ENCODE measurements at regions not wholly inside any gene's neighbourhood (a gene's known extent, or its start where the extent isn't known, plus 50 kb on each side); places are given as distances from the start of the nearest gene placed in this dataset.
A peak's percentile ranks its signal among the peaks of the same experiment; 100 is the strongest.

DNA sequence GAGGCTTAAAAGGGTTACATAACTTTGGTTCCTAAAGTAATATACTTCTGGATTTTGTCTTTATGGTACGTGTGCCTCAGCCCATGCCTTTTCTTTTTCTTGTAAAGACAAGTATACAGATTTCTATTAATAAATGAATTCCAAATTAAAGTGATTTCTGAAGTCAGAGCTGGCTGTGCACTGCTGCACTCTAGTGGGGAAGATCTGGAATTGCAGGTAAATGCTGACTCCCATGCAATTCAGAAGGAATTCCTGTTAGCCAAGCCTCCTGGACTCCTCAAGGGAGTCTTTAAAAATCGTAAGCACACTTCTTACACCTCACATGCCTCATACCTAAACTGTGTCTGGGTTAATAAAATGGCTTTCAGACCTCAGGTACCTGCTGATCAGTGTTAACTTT is 118.4 kb upstream of the SLC7A1 start:
- DNase-seq: no peak

DNA sequence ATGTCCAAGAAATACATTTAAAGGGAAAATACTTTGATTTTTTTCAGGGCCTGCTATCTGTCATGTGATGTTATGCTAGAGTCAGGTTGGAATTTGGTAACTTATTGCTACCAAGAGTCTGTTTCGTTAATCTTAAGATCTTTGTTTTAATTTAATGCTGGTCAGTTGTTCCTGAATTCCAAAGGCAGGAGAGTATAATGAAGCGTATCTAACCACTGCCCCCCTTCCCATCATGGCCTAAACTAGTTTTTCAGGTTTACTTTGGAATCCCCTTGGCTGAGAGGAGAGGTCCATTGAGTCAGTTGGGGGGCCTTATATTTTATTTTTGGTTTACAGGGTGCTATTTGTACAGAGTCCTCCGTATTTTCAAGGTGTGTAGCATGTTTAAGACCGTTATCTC is 116.3 kb upstream of the SLC7A1 start:
- no peak for DNase-seq

DNA sequence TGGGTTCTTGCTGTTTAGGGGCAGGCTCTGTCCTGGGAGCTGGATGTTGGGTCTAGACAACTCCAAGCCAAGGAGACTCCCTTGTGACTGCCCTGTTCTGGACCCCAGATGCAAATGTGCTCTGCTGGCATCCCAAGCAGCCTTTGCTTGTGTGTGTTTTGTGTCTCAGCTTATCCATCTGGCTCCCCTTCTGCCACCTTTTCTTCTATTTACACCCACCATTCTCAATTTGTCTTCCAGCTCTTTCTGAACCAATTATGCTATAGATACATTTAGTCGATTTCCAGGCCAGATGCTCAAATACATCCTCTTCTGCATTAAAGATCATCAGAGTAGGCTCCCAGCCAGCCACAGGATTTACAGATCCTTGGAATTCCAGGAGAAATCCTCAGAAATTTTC is 115.0 kb upstream of the SLC7A1 start:
- DNase-seq: no peak

DNA sequence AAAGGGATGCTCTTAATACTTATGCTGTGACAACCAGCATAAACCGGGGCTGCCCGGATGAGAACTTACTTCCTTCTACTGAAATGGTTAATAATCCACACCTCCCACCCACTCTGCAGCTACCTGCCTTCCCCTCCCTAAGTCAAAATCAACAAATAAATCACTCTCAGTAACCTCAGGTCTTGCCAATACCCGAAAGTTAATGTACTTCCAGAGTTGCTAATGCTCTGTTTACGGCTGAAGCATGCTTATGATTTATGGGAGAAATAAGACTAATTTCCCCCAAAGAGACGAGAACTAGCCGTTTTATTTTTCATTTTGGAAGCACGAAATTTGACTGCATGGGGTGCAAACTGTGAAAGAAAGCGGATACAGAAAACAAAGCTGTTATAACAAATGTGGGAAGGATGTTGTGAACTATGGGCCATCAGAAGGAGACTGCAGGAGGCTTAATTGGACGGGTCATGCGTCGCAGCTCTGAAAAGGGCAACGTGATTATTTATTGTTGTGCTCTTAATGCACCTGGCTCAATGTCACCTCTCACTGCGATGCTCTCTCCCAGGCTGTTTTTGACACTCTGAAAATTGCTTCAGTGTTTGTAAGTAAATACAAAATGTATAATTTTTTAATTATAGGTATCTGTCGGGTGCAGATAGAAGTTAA is 114.0 kb upstream of the SLC7A1 start:
- DNase-seq: no peak

DNA sequence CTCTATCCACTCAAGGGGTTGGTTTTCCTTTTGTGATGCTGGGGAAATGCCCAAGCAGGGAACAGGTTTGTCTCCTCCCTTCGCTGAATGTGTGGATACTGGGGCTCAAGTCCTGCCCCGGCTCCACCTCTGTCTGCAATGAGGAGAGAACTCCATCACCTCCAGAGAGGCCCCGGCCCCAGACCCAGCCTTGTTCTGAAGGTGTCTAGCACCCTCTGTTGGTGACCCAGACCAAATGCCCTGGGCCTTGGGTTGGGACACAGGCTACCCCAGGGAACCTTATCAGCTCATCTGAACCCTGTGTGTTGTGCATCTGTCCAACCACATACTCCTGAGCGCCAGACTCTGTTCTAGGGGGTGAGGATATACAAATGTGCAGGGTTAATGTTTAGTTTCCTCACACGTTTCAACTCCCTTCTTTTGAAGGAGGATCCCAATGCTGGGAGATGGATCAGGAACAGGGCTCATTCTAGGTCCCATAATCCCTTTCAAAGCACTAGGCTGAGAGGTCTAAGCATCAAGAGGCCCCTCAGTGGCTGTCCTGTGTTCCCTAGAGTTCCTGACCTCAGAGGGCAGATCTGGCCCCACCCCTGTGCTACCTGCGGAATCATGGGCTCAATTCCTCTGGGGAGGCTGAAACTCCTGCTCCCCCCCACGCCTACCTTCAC is 112.5 kb upstream of the SLC7A1 start:
- peak; percentile 64 for DNase-seq

DNA sequence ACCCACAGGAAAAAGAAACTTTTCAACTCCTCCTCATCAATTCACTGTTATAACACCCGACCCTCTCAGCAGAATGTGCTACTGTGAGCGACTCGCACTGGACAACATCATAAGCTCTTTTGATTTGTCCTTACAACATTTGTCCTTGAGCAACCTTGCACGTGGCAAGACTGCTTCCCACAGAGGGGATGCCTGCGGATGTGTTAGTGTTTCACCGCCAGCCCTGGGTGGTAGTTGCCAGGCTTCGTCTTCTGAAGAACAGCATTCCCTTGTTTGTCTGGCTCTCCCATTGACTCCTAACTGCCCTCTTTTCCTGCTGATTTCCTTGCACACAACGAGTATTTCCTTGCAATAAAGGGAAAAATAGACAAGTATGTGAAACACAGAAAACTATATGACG is 111.4 kb upstream of the SLC7A1 start:
- DNase-seq: no peak

DNA sequence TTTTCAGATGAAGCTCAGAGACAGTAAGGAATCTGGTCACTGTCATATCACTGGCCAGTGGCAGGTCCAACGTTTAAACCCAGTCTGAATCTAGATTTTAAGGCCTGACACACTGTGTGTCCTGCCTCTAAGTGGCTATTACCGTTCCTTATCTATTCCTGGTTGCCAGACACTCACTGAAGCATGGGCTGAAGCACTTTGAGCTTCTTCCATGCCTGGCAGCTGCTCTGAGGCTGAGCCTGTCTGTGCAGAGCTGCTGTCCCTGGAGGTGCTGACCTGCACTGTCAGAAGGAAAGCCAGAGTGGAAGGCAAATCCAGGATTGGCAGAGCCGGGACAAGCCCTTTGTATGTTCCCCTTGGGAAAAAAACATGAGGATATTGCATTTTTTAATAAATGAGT is 109.2 kb upstream of the SLC7A1 start:
- no peak for DNase-seq

DNA sequence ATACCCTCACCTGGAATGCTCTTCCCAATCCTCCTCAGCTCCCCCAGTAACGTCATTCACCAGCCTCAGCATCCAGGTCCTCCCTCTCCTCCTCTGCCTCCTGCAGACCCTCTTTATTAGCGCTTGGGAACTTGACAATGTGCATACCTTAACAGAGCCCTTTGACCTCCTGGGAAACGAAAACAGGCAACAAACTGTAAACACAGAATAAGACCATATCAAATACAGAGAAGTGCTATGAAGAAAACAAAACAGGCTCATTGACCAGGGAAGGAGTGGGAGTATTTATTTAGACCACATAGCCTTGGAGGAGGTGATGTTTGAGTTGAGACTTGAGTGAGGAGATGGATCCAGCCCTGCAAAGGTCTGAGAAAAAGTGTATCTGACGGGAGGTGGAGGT is 107.9 kb upstream of the SLC7A1 start:
- DNase-seq: no peak

DNA sequence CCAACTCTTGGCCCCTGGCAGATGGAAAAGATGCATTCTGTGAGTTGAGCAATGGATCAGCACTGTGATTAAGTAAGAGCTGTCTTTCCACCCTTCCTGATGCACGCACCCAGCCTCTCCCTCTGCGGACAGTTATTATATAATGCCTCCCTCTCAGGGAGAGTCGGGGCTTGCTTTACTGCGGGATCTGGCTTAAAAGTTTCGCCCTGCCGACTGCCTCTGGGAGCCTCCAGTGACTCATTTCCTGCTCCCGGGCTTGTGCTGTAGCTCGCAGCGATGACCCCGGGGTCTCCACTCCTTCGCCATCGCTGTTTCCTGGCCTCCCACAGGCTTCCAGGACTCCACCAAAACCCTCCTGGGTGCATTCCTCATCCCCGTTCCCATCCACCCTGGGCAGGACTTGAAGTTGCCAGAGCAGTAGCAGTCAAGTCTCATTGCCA is 107.4 kb upstream of the SLC7A1 start:
- no peak for DNase-seq

DNA sequence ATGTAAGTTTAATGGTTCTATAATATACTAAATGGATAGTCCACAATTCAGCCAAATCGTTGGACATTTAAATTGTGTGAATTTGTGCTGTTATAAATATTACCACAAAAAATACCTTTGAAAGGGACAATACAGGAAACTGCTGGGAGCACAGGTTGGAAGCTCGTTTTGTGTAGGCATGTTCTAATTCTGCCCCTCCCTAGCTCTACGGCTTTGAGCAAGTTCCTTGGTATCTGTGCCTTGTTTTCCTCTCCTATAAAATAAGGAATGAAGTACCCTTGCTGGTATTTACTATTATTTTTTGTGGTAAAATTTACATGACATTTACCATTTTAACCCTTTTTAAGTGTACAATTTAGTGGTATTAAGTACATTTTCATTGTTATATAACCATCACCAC is 102.6 kb upstream of the SLC7A1 start:
- no peak for DNase-seq

DNA sequence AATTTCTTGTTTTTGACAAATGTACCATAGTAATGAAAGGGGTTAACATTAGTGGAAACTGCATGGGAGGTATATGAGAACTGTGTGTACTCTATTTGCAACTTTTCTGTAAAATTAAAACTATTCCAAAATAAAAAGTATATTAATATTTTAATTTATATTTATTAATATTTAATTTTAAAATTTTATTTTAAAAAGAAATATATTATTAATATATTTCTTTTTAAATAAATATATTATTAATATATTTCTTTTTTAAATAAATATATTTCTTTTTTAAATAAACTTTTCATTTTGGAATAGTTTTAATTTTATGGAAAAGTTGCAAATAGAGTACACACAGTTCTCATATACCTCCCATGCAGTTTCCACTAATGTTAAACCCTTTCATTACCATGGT is 101.1 kb upstream of the SLC7A1 start:
- DNase-seq: no peak

DNA sequence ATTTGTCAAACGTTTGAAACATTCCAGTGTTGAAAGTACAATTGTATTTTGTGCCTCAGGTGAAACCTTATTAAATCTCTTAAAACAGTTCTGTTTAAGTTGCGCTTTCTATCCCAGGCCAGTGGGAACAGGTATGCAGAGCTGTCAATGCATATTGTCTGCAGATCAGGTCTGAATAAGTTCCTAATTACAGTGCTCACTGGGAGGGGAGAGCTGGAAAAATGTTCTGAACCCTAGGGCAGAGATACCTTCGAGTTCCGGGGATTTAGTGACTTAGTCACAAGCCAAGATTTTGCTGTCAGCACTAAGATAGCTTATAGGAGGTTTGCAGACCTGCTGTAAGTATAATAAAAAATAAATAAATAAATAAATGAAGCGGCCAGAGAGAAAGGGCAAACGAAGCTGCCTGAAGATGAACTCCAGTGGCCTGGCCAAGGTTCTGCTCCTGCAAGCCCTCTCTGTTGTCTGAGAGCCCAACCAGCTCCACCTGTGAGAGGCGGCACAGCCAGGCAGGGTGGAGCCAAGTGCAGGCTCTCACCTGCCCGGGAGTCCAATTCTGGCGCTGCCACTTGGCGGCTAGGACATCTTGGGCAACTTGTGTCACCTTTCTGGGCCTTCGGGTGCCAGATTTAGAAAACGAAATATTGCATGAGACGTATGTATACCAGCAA is 97.9 kb upstream of the SLC7A1 start:
- no peak for DNase-seq

DNA sequence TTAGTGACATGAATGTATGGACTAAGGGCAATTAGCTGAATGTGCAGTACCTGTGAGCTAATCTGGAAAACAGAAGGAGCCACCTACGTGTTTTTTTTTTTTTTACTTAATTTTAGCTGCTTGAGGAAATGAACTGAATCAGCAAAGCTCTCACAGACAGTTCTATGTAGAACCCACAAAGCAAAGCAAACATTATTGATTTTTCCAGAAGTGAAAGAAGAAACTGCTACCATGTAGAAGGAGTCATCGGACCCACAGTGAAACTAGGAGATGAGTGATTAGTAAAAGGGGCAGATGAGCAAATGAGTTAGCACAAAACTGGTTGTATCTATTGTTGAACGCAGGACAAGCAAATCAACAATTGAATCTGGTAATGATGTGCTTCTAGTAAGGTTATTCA is 94.1 kb upstream of the SLC7A1 start:
- DNase-seq: no peak

DNA sequence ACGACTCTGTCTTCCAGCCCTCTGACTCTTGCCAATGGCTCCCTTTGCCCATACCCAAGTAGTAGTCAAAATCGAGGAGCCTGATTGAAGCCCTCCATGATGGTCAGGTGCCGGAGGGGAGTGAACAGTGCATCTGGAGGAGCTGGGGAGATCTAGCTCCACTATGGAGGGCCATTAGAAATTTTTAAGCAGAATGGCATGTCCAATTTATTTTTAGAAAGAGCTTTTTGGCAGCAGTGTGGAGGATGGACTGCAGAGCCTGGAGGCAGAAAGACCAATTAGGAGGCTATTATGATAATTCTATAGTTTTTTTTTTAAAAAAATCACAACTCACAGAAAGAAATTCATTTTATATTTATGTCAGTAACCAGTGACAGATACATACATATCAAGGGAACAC is 92.7 kb upstream of the SLC7A1 start:
- no peak for DNase-seq

DNA sequence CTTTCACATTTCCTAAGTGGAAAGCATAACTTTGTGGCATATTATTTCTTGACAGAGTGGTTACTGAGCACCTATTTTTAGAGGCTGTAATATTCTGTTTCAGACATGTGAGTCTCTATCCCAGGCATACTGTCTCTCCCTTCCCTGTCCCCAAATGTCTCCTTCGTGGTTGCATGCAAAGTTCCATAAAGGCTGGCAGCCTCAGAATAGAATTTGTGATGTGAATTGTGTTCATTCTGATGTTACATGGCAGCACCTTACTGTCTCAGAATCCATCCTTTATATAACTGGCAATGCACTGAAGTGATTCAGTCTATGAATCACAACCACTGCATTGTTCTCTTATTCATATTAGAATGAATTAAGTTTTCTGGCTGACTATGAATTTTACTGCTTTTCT is 89.0 kb upstream of the SLC7A1 start:
- DNase-seq: no peak

DNA sequence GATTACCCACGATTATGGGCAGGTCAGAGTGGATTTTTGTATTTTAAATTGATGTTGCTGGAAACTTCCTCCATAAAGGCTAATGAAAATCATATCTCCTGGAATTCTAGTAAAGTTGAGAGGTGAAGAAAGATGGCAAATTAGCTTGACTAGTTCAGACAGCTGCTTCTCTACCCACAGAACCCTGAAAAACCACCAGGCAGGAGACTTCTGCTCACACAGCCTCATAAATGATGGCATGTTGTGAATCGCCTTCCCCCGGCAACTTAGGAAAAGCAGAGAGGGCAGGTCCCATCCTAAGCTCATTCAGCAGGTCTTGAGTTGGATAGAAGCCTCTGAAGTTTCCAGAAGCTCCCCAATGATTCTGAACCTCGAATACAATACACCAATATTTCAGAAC is 87.6 kb upstream of the SLC7A1 start:
- no peak for DNase-seq

DNA sequence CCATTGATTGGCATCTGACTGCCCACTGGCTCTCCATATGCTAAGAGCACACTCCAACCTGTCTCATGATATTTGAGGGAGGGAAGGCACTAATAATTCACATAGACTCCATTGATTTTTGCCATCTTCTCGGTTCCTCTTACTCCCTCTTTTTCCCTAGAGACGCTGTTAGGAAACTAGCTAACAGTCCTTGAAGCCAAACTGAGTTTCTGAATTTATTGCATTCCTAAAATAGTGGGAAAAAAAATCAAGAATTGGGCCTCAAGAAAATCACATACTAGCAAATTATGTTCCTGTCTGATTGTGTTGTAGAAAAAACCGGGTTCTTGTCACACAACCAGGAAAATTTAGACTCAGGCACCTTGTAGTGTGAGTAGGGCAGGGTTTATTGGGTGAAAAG is 86.4 kb upstream of the SLC7A1 start:
- DNase-seq: no peak

DNA sequence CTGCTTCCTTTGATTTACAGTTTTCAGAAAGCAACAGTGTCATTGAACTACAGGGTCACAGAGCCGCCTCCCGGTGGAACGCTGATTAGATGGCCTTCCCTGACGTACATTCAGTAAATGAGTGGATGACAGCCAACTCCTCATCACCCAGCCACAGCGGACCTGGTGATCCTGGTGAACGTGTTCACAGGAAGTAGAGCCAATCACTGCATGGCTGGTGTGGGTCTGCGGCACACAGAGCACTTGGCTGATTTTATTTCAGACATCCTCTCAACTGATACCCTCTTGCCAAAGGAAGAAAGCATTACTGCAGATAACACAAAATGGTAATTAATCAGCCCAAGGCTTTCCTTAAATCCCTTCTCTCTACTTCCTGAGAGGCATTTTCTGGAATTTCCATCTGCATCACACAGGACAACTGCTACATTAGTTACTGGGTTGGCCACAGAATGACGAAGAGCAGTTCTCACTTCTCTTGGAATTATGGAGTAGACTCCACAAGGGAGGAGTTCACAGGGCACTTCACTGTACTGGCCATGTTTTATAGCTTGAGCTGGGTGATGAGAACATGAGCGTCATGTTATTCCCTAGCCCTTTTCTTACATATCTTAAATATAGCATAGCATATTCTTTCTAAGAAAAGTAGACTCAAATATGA is 84.0 kb upstream of the SLC7A1 start:
- DNase-seq: no peak

DNA sequence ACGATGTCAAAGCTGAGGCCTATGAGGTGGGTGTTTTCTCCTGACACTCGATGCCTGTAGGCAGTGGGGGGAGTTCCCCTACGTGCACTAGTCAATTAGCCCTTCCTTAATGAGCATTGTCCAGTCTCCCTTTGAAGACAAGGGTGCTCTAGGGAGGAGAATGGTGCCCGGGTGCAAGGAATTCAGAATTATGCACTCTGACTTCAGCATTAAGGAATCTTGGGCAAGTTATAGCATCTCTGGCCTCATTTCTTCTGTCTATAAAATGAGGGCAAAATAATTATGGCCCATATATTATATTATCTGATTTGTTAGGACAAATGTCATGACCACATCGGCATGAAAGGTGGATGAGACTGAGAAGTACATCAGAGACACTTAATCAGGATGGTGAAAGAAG is 82.1 kb upstream of the SLC7A1 start:
- no peak for DNase-seq

DNA sequence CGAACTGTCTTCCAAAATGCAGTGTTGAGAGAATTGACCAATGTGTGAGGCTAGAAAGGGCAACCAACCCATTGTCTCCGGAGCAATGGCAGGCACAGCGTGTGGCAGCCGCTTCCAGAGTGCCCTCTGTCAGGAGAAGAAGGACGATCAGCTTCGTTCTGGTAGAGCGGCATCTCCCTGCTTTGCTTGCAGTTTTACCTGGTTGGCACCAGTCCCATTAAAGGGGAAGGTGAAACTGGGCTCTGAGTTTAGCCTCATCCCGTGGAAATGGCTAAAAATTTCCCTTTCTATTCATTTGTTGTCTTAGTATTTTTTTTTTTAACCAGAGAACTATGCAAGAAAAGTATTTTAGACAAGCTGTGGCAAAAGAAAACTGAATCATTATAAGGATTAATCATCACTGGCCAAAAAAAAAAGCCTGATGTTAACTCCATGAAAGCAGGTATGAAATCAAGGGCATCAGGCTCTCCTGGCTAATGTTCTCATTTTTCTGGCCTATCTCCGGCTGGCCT is 81.5 kb upstream of the SLC7A1 start:
- no peak for DNase-seq

DNA sequence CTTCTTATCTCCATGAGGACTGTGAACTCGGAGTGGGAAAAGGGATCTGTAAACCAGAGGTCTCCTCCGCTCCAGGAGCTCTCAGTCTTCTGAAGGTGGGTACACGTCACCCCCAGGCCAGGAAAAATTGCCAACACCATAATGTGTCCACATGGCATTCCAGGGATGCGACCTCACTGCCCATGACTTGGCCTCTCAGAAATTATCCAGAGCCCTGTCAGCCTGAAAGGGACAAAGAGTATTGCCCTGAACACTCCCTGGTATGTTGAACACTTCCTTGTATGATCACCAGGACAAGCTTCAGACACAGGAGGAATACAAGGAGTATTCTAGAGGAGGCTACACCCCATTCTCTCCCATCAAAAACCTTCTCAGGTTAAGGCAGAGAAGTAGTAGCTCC is 81.0 kb upstream of the SLC7A1 start:
- DNase-seq: no peak

DNA sequence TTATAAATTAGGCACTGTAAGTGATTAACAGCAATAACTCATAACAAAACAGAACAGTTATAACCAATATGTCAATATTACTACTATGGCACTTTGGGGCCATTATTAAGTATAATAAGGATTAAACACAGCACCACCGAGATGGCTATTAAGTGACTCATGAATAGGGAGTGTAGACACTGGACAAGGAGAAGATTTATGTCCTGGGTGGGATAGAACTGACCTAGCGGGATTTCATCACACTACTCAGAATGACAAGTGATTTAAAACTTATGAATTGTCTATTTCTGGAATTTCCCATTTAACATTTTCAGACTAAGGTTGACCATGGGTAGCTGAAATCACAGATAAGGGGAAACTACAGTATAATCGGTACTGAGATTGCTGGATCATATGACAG is 79.0 kb upstream of the SLC7A1 start:
- DNase-seq: no peak

DNA sequence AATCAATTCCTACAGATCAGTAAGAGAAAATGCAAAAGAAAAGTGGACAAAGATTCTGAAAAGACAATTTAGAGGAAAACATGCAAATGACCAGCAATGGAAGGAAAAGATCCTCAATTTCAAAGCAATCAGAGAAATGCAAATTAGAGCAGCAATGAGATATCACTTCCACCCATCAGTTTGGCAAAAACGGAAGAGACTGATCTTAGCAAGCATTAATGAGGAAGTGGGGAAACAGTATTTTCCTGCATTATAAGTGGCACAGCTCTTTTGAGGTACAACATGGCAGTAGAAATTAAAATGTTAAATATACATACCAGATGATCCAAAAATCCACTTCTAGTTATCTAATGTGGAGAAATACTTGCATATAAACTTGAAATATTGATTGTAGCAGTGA is 69.1 kb upstream of the SLC7A1 start:
- no peak for DNase-seq

Measured in stimulated activated CD8-positive, alpha-beta memory T cell treated with anti-CD3 and anti-CD28 coated beads, Interleukin-4, amount 100 ng/mL, for 48 hours (primary cell).